OCI-LY1 (cell line): ENCODE measurements at regions not wholly inside any gene's neighbourhood (a gene's known extent, or its start where the extent isn't known, plus 50 kb on each side); places are given as distances from the start of the nearest gene placed in this dataset.

Experiments
- CTCF ChIP-seq: fragments of 200-600 bp; sonication (generic), shearing (Covaris generic); IDR thresholded peaks from 2 replicates; pipeline ENCODE4 v1.5.1; 2017; ENCODE audit warnings: mild to moderate bottlenecking, antibody characterized with exemption, low read length, moderate library complexity, mixed read lengths
- EZH2 ChIP-seq: fragments of 200-600 bp; sonication (generic), shearing (Covaris generic); IDR thresholded peaks from 2 replicates; pipeline ENCODE4 v1.8.0; 2017; ENCODE audit warnings: borderline replicate concordance, mixed run types, mild to moderate bottlenecking, antibody characterized with exemption, low read length, moderate library complexity, mixed read lengths

- TF ChIP-seq EZH2 (no peak), CTCF (no peak)
Observed at GRCh38 chr19:31139871-31140505, 209.2 kb downstream of the TSHZ3 start.
